ENCODE measurements at regions not wholly inside any gene's neighbourhood (a gene's known extent, or its start where the extent isn't known, plus 50 kb on each side); places are given as distances from the start of the nearest gene placed in this dataset.

DNA sequence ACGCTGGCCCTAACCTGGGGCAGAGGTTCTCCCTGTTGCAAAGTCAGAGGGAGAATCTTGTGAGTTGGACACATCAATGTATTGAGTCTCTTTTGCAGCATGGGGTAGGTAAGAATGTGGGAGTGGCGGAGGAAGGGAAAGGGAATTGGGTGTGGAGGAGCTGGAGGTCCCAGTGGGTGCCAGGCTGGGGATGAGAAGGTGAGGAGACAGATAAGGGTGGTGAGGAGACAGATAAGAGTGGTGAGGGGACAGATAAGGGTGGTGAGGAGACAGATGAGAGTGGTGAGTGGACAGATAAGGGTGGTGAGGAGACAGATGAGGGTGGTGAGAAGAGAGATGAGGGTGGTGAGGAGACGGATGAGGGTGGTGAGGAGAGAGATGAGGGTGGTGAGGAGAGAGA lies 72.9 kb upstream of the SFSWAP start:
- Histone ChIP-seq H3K27me3 (ENCODE audit: control insufficient read depth, insufficient read depth, low read length) (no peaks in the 10 kb centered on the region), H3K79me2 (no peaks in the 10 kb centered on the region)
- TF ChIP-seq, protein P1, sequence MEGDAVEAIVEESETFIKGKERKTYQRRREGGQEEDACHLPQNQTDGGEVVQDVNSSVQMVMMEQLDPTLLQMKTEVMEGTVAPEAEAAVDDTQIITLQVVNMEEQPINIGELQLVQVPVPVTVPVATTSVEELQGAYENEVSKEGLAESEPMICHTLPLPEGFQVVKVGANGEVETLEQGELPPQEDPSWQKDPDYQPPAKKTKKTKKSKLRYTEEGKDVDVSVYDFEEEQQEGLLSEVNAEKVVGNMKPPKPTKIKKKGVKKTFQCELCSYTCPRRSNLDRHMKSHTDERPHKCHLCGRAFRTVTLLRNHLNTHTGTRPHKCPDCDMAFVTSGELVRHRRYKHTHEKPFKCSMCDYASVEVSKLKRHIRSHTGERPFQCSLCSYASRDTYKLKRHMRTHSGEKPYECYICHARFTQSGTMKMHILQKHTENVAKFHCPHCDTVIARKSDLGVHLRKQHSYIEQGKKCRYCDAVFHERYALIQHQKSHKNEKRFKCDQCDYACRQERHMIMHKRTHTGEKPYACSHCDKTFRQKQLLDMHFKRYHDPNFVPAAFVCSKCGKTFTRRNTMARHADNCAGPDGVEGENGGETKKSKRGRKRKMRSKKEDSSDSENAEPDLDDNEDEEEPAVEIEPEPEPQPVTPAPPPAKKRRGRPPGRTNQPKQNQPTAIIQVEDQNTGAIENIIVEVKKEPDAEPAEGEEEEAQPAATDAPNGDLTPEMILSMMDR (IDR thresholded peaks at IDR 0.05), result no peak

DNA sequence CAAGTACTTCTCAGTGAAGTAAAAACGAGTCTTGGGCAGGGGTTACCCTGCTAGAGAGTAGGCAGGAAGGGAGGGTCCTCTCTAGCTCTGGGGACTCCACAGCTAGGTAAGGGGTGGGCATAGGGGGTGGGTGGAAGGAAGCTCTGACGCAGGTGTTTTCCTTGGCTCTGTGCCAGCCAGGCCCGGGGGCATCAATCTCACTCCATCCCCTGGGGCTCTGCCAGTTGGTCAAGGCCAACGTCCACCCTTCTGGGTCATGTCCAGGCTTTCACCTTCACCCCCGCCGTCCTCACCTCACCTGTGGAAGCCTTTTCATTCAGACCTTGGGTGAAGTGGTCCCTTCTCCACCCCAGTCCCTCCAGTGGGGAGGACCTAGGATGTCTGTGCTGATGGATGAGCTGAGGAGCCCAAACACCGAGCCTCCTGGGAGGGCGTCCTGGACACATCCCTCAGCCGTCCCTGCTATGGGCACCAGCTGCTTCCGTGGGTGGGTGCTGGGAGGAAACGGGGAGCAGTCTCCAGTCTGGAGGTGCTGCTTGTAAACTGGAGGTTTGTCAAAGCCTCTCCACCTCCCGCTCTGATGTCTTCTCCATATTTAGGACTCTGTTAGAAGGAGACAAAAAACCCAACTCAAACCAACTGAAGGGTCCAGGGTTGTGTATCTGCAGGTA lies 71.5 kb upstream of the SFSWAP start:
- no peak overlapping the region for H3K9ac ChIP-seq
- TF ChIP-seq, protein P1 (IDR thresholded peaks at IDR 0.05), result no peak
- no peaks in the 10 kb centered on the region for H3K79me2 ChIP-seq
- peaks cover 11% of the 10 kb centered on the region for H3K4me1 ChIP-seq
- no peaks in the 10 kb centered on the region for H3K9me3 ChIP-seq (ENCODE audit: control insufficient read depth, low read length)
- H3K36me3 ChIP-seq (ENCODE audit: control insufficient read depth, insufficient read depth, low read length), result no peaks in the 10 kb centered on the region
- H3K4me2 ChIP-seq (ENCODE audit: low read length), result no peak overlapping the region
- no peak overlapping the region for H2AFZ ChIP-seq
- H3K4me3 ChIP-seq (ENCODE audit: low read depth, low read length), result no peak overlapping the region
- H3K27me3 ChIP-seq (ENCODE audit: control insufficient read depth, insufficient read depth, low read length), result no peaks in the 10 kb centered on the region
- no peak overlapping the region for H3K27ac ChIP-seq

More for the DNA sequence above, 72.9 kb upstream of the SFSWAP start:
- H3K9me3 ChIP-seq (ENCODE audit: control insufficient read depth, low read length), result no peaks in the 10 kb centered on the region
- no peak overlapping the region for H2AFZ ChIP-seq
- no peaks in the 10 kb centered on the region for H3K36me3 ChIP-seq (ENCODE audit: control insufficient read depth, insufficient read depth, low read length)
- no peak overlapping the region for H3K9ac ChIP-seq
- peaks cover 11% of the 10 kb centered on the region for H3K4me1 ChIP-seq
- no peak overlapping the region for H3K4me3 ChIP-seq (ENCODE audit: low read depth, low read length)
- peak overlapping the region; percentile 47 for H3K27ac ChIP-seq
- H3K4me2 ChIP-seq (ENCODE audit: low read length), result no peak overlapping the region

DNA sequence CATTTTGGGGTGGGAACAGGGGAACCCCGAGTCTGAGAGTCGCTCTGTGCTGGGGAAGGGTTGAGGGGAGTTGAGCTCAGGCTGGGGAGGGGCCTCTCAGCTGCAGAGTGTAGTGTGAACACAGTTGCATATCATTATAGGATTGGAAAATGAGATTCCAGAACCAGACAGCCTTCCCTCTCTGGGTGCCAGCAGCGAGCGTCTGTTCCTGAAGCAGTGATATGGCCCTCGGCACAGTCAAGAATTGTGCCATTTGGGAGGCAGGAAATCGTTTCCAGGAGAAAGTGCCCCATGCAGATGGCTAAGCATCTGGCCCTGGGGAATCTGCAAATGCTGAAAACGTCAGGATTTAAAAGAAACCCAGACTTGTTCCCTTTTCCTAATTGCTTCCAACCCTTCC lies 70.4 kb upstream of the SFSWAP start:
- peaks cover 11% of the 10 kb centered on the region for H3K4me1 ChIP-seq
- H3K9me3 ChIP-seq (ENCODE audit: control insufficient read depth, low read length), result no peaks in the 10 kb centered on the region
- H2AFZ ChIP-seq, result no peak overlapping the region
- H3K36me3 ChIP-seq (ENCODE audit: control insufficient read depth, insufficient read depth, low read length), result no peaks in the 10 kb centered on the region
- H3K27me3 ChIP-seq (ENCODE audit: control insufficient read depth, insufficient read depth, low read length), result no peaks in the 10 kb centered on the region
- no peak overlapping the region for H3K27ac ChIP-seq
- no peak overlapping the region for H3K4me3 ChIP-seq (ENCODE audit: low read depth, low read length)
- no peaks in the 10 kb centered on the region for H3K79me2 ChIP-seq
- H3K4me2 ChIP-seq (ENCODE audit: low read length), result no peak overlapping the region
- TF ChIP-seq, protein P1 (IDR thresholded peaks at IDR 0.05), result no peak
- no peak overlapping the region for H3K9ac ChIP-seq

DNA sequence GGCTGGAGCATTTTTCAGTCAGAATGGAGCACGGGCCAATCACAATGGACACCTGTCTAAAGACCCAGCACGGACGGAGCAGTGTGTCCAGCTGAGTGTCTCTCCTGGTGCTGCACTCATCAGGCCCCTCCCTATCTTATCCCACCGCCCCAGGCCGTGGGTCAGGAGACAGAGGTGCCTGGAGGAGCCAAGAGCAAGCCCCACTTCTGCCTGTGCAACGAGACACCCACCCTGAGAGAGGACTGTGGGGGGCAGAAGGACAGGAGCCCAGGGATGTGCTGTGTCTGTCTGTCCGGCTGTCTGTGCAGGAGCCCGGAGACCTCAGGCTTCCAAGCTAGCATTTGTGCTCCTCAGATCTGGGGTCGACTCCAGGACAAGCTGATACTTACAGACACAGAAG lies 69.6 kb upstream of the SFSWAP start:
- Histone ChIP-seq H2AFZ (no peak overlapping the region), H3K27ac (no peak overlapping the region), H3K4me2 (ENCODE audit: low read length) (no peak overlapping the region), H3K79me2 (no peaks in the 10 kb centered on the region), H3K36me3 (ENCODE audit: control insufficient read depth, insufficient read depth, low read length) (no peaks in the 10 kb centered on the region), H3K4me1 (peaks cover 11% of the 10 kb centered on the region), H3K27me3 (ENCODE audit: control insufficient read depth, insufficient read depth, low read length) (no peaks in the 10 kb centered on the region), H3K9me3 (ENCODE audit: control insufficient read depth, low read length) (no peaks in the 10 kb centered on the region), H3K4me3 (ENCODE audit: low read depth, low read length) (no peak overlapping the region), H3K9ac (no peak overlapping the region)
- TF ChIP-seq, protein P1 (IDR thresholded peaks at IDR 0.05), result no peak

DNA sequence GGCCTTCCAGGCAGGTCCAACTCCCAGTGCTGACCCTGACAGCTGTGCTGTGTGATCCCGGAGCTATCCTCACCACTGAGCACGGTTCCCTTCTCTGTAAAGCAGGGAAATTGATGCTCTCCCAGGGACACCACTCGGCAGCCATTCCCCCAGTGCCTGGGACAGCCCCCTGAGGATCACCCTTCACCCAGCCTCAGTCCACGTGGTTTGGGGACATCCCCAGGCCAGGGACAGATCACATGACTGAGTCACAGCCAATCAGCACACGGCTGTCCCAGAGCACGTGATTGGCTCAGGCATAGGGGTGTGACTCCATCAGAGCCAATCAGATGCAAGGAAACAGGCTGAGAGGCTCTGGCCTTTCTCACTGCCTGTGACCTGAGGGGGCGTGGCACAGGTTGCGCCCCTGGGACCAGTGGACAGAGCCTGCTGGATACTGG lies 68.8 kb upstream of the SFSWAP start:
- H3K27ac ChIP-seq, result no peak overlapping the region
- H3K4me2 ChIP-seq (ENCODE audit: low read length), result no peak overlapping the region
- no peak overlapping the region for H3K4me3 ChIP-seq (ENCODE audit: low read depth, low read length)
- no peaks in the 10 kb centered on the region for H3K9me3 ChIP-seq (ENCODE audit: control insufficient read depth, low read length)
- no peaks in the 10 kb centered on the region for H3K79me2 ChIP-seq
- H3K27me3 ChIP-seq (ENCODE audit: control insufficient read depth, insufficient read depth, low read length), result no peaks in the 10 kb centered on the region
- TF ChIP-seq, protein P1 (IDR thresholded peaks at IDR 0.05), result no peak
- no peak overlapping the region for H2AFZ ChIP-seq
- peaks cover 9% of the 10 kb centered on the region for H3K4me1 ChIP-seq
- H3K9ac ChIP-seq, result no peak overlapping the region
- H3K36me3 ChIP-seq (ENCODE audit: control insufficient read depth, insufficient read depth, low read length), result no peaks in the 10 kb centered on the region

Data from parathyroid adenoma (tissue), 2 donors.